Colon (tissue), 2 donors: ENCODE measurements at regions not wholly inside any gene's neighbourhood (a gene's known extent, or its start where the extent isn't known, plus 50 kb on each side); places are given as distances from the start of the nearest gene placed in this dataset.

Experiments
- FAIRE-seq: peaks from 2 replicates; lab custom pipeline; 2012; peaks lifted over from hg19 to GRCh38; lab: Jason Lieb, UNC
- donor health status: control.
- donor health status: control.

DNA sequence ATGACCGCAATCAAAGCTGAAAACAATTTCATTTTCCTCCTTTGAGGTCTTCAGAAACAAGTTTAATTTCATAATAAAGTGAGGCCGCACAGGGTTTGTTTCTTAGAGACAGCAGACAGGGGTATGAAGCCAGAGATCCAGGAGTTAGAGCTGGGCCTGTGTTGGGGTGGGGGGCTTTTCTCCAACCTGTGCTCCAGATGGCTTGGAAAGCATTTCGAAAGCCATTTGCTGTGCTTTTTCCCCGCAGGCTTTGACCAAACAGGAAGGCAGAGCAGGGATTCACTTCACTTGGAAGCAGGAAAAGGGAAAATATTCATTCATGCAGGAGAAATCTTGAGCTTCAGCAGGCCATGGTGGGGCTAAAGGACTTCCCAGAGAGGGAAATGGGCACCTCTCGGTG is 617.4 kb downstream of the SOX6 start:
- FAIRE-seq, result no peak

- no peak for FAIRE-seq
Observed at GRCh38 chr11:15742626-15743519, 613.5 kb downstream of the SOX6 start.

- FAIRE-seq, result no peak
Observed at GRCh38 chr11:15744693-15745092, 611.7 kb downstream of the SOX6 start.

GRCh38 chr11:15745266-15745665 is 611.1 kb downstream of the SOX6 start:
- FAIRE-seq, result no peak

GRCh38 chr11:15747671-15748070 is 608.7 kb downstream of the SOX6 start:
- no peak for FAIRE-seq

DNA sequence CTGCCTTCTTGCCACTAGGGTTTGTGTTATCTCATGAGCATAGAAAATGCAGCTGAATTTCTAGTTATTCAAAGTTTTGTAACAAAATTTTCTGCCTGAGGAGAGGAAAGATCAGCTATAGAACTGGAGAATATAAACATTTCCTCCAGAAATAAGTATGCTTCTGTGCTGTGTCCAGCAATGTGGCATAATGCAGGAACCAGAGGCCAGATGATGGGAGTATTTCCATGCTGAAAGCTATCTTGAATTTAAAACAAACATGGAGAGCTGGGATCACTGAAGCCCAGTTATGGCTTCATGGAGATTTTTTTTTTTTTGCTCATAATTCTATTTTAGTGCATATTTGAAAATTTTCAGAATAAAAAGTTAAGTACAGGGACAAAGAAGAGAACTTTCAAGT is 608.2 kb downstream of the SOX6 start:
- FAIRE-seq, result no peak

GRCh38 chr11:15748741-15749140 is 607.6 kb downstream of the SOX6 start:
- FAIRE-seq, result no peak

GRCh38 chr11:15750535-15751308 is 605.6 kb downstream of the SOX6 start:
- FAIRE-seq, result no peak

DNA sequence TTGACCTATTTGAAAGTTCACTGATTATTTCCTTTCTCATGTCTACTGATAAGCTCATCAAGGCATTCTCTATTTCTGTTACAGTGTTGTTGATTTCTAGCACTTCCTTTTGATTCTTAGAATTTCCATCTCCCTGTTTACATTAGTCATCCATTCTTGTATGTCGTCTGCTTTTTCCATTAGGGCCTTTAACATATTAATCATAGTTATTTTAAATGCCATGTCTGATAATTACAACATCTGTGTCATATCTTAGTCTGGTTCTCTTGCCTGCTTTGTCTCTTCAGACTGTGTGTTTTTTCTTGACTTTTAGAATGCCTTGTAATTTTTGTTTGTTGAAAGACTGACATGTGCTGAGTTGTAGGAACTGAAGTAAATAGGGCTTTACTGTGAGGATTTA is 602.1 kb downstream of the SOX6 start:
- FAIRE-seq, result no peak

- no peak for FAIRE-seq
Observed at GRCh38 chr11:15757048-15757698, 599.2 kb downstream of the SOX6 start.

GRCh38 chr11:15758857-15759465 is 597.4 kb downstream of the SOX6 start:
- no peak for FAIRE-seq

- no peak for FAIRE-seq
Observed at GRCh38 chr11:15761235-15761634, 595.1 kb downstream of the SOX6 start.

- FAIRE-seq, result no peak
Observed at GRCh38 chr11:15764326-15764725, 592.0 kb downstream of the SOX6 start.

- FAIRE-seq, result no peak
Observed at GRCh38 chr11:15764948-15765347, 591.4 kb downstream of the SOX6 start.

DNA sequence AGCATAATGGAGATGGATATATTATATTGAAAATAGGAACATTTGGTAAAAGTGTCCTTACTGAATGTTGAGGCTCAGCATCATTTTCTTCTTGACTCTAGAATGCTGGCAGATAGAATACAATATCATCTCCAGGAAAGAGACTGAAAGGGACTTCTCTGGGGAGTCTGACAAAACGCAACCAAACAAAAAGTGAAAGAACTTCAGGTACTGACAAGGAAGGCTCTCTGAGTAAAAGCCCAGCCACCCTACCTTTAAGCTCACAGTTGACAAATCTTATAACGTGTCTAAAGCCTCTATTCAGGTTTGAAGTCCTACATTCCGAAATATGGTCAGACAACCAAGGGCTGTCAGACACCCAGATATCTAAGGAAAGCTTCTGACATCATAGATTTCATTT is 590.8 kb downstream of the SOX6 start:
- no peak for FAIRE-seq

- peak; percentile 24 for FAIRE-seq
Observed at GRCh38 chr11:15768321-15768720, 588.0 kb downstream of the SOX6 start.

GRCh38 chr11:15769203-15769602 is 587.1 kb downstream of the SOX6 start:
- peak; percentile 45 for FAIRE-seq

DNA sequence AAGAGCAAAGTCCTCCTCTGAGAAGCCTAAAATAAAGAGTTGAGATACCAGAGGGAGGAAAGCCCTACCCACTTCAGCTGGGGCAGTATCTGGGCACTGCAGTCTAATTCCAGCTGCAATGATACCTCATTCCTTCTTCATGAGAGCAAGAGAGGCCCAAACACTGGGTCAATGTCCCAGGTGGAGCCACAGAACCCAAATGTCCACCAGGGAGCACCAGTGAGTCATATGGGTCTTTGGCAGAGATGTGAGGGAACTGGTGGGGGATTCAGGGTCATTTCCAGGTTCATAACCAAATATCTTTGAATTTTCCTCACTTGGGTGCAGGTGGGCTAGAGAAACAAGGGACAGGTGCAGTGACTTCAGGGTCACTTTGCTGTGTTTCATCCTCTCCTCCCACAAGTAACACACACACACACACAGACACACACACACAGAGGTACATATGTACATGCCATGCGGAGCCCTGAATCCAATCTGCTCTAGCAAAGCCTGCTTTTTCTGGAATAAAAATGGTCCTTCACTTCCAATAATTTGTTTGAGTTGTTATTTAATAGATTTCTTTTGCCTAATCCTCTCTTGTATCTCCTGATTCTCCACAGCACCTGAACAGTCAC is 585.4 kb downstream of the SOX6 start:
- FAIRE-seq, result no peak

GRCh38 chr11:15772547-15772946 is 583.8 kb downstream of the SOX6 start:
- FAIRE-seq, result no peak

- FAIRE-seq, result no peak
Observed at GRCh38 chr11:15772981-15773380, 583.4 kb downstream of the SOX6 start.

GRCh38 chr11:15773476-15774387 is 582.6 kb downstream of the SOX6 start:
- no peak for FAIRE-seq
